NCI-H1436 treated with DMSO at 0.1 percent for 48 hours (cell line): ENCODE measurements at regions not wholly inside any gene's neighbourhood (a gene's known extent, or its start where the extent isn't known, plus 50 kb on each side); places are given as distances from the start of the nearest gene placed in this dataset.

Experiments used
- DNase-seq: peaks from one replicate; lab custom pipeline; 2025; lab: John Stamatoyannopoulos, UW

- no peak for DNase-seq
Measured at GRCh38 chr9:134214386-134214765, 50.0 kb upstream of the RNU6ATAC start.

GRCh38 chr9:134214766-134215419, 50.5 kb upstream of the RNU6ATAC start:
- DNase-seq = no peak

DNA sequence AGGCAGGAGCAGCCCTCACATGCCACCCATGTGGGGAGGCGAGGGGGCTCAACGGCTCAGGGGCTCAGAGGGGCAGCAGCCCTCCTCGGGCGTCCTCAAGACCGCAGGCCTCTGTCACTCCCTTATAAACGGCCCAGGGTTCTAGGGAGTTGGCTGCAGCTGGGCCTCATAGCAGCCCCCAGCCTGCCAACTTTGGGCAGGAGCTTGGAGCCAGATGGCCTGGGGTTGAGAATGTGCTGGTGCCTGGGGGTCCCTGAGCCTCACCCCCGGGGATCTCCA, 51.0 kb upstream of the RNU6ATAC start:
- DNase-seq = no peak

DNA sequence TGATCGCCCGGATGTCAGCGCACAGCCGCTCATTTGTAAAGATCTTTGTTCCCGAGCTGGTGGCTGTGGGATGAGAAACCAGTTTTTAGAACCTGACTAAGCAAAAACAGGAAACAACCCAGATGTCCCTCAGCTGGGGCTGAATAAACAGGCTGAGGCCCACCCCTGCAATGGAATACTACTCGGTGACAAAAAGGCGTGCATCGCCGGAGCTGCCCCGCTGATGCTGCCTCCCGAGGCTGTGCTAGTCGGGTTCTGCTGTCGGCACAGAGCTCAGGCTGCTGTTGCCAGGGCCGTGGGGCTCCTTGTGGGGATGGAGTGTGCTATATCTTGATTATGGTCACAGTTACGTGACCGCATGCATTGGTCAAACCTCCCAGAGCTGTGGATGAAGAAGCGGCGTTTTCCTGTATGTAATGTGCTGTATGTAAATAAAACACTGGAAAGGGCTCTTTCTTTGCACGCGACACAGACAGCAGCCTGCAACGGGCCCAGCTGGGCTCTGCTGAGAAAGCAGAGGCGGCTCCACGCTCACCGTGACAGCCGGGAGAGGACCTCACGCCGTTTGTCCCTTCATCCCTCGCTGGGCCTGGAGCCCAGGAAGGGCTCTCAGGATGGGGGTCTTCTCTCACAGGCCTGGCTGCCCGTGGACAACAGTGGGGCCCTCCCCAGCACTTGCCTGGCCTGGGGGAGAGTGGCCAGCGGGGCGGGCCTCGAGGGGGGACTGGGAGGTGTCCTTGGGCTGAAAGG, 51.5 kb upstream of the RNU6ATAC start:
- no peak for DNase-seq

GRCh38 chr9:134216449-134216951, 52.1 kb upstream of the RNU6ATAC start:
- DNase-seq = no peak

DNA sequence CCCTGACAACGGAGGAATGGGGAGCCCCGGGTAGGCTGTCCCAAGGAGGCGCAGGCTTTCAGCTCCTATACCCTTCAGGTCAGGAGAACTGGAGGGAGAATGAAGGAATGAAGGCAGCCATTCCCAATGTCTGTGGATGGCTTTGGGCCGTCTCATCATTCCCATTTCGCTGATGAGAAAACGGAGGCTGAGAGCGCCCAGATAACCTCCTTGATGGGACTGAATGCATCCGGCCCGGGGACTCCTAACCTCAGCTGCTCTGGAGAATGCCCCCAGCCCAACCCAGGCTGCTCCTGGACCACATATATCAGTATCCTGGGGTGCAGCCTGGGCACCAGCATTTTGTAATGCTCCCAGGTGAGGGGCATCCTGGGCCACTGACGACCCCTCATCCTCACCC, 52.6 kb upstream of the RNU6ATAC start:
- DNase-seq = no peak

DNA sequence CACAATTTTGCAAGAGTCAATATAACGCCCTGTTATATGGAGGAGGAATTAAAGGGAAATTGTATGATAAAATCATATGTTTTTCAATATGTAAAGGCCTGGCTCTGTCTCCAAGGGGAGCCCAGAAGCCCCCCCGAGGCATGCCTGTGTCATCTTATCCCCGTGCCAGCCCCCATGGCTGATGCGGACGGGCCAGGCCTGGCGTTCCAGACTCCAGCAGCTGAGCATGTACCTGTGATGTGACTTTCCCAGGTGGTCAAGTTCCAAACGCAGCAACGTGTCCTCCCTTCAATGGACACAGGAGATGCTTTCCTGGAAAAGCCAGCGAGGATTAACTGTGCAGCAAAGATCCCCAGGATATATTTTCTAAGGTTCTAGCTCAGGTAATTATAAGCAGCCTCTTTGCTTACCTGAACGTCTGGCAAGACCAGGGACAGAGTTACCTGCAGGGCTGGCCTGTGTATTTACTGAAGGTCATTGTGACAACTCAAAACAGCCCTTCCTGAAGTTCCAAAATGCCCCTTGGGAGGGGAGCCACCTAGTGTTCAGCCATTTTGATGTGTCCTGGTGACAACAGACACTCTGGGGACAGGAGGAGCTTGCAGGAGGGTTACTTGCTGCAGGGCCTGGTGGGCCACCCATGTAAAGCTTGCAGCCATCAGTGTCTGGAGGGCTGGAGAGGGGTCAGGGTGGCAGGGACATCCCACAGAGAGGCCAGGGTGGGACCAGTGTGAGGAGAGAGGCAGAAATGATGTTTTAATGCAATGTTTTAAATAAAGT, 53.3 kb upstream of the RNU6ATAC start:
- no peak for DNase-seq

DNA sequence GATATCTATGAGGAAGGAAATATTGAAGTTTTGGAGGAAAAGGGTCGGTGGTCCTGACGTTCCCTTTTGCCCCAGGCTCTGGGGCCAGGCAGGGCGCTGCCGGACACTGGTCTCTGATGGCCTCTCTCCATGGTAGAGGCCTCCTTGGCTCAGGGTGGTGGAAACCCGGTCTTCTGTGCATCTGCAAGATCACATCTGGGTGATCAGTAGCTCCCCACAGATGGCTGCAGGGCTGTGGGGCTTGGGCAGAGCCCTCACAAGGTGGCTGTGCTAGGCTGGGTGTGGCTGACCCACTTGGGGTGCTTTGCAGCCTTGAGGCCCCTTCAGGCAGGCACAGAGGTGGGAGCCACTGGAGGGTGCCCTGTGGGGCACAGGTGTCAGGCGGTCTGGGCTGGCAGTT, 53.9 kb upstream of the RNU6ATAC start:
- no peak for DNase-seq

DNA sequence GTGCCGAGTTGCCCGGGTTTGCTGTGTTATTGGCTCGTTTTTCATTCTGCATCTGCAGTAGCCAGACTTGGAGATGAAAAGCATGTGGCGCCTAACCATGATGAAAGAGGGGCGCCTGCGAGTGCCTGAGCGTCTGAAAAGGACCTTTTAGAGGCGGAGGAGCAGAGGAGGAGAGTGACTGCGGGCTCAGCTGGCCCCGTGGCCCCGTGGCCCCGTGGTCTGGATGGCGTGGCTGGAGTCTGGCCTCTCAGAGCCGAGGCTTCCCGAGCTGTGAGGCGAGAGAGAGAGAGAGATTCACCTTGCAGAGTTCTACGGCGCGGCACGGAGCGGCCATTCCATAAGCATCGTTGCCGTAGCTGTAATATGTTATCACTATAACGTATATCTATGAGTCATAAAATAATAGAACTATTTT, 55.3 kb upstream of the RNU6ATAC start:
- DNase-seq = no peak

- no peak for DNase-seq
Measured at GRCh38 chr9:134220311-134220710, 55.9 kb upstream of the RNU6ATAC start.

GRCh38 chr9:134221273-134222017, 57.1 kb upstream of the RNU6ATAC start:
- DNase-seq = no peak

- DNase-seq = no peak
Measured at GRCh38 chr9:134222018-134222573, 57.7 kb upstream of the RNU6ATAC start.

- DNase-seq = no peak
Measured at GRCh38 chr9:134223091-134223490, 58.7 kb upstream of the RNU6ATAC start.

GRCh38 chr9:134223591-134224122, 59.3 kb upstream of the RNU6ATAC start:
- DNase-seq = no peak

DNA sequence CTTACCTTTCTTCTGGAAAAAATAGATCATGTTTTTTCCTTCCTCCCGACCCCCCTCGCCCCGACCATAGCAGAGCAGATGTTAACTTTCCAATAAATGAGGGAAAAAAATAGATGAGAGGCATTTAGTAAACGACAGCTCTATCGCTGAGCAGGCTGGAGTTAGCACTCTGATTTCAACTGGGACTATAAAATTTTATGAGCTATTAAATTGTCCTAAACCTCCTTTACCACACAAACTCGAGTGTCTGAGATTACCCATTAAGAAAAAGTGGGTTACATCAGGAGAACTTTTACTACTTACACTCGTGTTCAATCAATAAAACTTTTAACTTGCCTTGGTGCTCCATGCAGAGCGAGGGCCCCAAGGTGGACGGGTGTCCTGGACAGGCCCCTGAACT, 59.8 kb upstream of the RNU6ATAC start:
- DNase-seq = no peak

- DNase-seq = no peak
Measured at GRCh38 chr9:134224567-134225093, 60.3 kb upstream of the RNU6ATAC start.

DNA sequence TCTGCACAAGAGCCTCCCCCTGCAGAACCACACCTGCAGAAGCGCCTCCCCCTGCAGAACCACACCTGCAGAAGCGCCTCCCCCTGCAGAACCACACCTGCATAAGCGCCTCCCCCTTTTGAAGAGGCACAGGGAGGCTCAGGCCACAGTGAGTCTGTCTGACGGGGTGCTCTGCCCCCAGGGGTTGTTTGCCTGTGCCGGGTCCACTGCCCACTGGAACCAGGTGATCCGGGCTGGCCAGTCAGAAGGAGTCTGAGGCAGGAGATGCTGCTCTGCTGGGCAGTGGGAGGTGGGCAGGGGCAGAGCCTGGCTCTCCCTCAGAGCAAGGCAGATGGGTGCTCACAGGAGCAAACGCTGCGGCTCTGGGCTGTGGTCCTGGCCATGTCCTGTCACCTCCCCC, 60.8 kb upstream of the RNU6ATAC start:
- no peak for DNase-seq

- no peak for DNase-seq
Measured at GRCh38 chr9:134225816-134226215, 61.5 kb upstream of the RNU6ATAC start.

DNA sequence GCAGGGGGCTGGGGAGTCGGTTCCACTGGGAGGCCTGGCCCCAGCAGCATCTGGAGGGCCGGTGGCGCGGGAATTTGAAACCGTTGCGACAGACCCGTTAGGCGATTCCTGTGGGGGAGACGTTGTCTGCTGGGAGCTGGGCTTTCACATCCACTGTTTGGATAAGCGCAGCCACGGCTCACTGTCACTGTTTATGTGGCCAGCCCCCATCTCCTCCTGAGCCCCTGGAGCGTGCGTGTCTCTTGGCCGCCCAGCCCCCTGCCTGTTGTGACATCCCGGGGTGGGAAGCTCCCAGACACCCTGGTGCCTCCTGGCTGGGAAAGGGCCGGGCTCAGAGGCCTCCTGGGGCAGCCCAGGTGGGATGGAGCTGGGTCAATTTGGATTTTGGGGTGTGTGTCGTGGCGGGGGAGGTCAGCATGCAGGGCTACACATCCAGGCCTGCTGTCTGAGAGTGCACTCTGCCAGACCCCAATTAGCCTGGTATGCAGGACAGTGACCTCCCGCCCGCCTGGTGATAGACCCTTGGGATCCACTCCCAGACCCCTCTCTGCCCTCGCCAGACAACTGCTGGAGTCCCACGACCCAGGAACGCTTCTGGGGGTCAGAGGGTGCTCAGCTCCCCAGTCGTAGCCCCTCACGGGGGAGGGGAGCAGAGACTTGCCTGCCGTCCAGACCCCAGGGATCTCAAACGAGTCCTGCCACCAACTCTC, 62.0 kb upstream of the RNU6ATAC start:
- DNase-seq = no peak

DNA sequence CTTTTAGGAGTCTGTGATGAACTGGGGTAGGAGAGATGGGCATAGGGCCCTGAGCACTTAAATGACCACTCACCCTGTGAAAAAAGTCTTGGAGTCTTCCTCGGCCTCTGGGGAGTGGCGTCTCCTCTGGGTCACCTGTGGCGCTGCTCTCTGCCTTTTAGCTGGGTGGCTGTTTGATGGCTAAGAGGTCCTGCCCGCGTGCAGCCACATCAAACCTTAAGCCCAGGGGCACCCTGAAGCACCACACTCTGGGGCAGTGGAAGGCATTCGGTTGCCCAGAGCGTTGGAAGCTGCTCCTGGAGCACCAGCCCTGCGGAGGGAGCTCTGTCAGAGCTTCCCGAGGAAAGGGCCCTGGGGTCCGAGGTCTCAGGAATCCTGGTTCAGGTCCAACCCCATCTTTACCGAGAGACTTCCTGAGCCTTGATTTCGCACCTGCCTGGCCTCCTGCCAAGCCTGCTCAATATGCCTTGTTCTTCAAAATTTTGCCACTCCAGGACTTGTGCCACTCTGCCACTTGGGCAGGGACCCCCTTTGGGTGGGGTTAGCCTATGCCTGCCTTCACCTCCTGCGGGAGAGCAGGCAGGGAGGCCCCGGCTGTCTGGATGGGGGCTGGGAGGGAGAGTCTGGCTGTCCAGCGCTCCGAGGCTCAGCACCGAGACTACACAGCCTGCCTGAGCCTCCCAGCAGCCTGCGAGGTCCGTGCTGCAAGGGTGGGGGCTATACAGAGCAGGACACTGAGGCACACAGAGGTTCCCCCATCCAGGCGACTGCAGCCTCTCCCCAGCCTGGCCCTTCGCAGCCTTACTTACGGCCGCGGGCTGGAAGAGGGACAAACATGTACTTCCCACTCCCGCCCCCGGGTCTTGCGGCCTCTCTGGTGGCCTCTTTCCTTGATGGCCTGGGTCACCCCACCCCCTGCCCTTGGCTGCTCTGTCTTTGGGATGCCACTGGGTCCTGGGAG, 63.4 kb upstream of the RNU6ATAC start:
- DNase-seq = no peak
